ENCODE measurements at regions not wholly inside any gene's neighbourhood (a gene's known extent, or its start where the extent isn't known, plus 50 kb on each side); places are given as distances from the start of the nearest gene placed in this dataset.
A peak's percentile ranks its signal among the peaks of the same experiment; 100 is the strongest.

DNA sequence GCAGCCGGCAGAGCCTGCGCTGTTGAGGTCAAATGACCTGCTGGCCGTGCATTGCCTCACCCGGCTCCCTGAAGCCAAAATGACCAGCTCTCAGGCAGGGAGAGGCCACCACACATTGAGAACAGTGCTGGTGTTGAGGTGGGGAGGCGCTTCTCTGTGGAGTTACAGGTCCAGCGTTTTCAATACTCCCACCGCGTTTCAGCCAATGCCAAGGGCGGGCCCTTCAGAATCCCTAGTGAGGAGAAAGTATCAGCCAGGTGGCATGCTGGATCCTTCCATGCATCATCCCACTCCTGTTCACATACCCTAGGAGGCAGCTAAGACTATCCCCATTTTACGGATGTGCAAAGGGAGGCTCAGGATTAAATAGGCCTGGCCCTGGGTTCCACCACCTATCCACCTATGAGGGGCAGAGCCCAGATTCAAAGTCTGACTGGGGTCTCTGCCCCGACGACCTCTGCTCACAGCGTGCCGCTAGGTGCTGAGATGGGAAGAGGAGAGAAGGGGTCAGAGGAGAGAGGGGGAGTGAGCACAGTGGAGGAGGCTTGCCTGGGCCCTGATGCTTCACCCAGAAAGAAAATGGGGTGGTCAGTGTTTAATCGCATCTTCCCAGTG lies 137.6 kb upstream of the ID2 start:
- Mint-ChIP-seq H3K4me3 (no peak overlapping the region), H3K9me3 (no peaks in the 10 kb centered on the region), H3K27me3 (ENCODE audit: low read depth) (peaks cover 16% of the 10 kb centered on the region), H3K27ac (no peak overlapping the region), H3K4me1 (peaks cover 48% of the 10 kb centered on the region), H3K36me3 (ENCODE audit: low read depth) (no peaks in the 10 kb centered on the region)
- TF ChIP-seq, protein P1, sequence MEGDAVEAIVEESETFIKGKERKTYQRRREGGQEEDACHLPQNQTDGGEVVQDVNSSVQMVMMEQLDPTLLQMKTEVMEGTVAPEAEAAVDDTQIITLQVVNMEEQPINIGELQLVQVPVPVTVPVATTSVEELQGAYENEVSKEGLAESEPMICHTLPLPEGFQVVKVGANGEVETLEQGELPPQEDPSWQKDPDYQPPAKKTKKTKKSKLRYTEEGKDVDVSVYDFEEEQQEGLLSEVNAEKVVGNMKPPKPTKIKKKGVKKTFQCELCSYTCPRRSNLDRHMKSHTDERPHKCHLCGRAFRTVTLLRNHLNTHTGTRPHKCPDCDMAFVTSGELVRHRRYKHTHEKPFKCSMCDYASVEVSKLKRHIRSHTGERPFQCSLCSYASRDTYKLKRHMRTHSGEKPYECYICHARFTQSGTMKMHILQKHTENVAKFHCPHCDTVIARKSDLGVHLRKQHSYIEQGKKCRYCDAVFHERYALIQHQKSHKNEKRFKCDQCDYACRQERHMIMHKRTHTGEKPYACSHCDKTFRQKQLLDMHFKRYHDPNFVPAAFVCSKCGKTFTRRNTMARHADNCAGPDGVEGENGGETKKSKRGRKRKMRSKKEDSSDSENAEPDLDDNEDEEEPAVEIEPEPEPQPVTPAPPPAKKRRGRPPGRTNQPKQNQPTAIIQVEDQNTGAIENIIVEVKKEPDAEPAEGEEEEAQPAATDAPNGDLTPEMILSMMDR (IDR thresholded peaks at IDR 0.05; ENCODE audit: unreplicated experiment in 3 of 3), result no peak

DNA sequence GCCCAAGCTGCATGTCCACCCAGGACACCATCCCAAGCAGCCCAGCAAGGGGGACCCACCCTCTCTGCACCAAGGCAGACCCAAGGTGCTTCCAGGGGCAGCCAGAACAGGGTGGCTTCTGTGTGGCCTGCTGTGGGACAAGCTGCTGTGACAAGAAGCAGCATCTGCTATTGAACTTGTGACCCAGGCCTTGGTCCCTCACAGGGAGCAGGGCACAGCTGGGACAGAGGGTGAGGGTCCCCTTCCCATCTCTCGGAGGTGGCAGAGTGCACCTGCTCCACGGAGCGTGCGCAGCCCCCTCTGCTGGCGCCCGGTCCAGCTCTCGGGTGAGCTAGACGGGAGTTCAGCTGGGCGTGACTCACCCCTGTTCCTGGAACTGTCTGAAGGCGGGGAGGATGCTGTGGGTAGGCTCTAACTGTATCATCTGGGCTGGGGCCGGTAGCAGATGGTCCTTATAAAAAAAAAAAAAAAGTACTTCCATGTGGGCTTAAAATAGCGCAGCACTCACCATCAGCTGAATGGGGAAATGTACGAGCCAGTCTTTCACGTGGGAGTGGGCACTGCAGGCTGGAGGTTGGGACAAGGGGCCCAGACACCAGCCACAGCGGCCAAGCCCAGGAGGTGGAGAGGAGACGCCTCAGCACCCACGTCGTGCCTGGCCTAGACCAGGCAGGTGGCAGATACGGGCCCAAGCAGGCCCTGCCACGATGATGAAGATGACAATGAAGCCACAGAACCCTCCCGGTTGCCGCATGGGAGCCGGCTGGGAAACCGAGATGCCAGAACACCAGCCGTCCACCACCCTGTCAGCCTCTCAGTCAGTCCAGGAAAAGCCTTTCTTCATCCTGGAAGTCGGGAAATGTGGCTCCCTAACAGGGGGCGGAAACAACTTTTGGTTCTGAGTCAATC lies 136.8 kb upstream of the ID2 start:
- Mint-ChIP-seq H3K4me3 (no peak overlapping the region), H3K27ac (no peak overlapping the region), H3K36me3 (ENCODE audit: low read depth) (no peaks in the 10 kb centered on the region), H3K27me3 (ENCODE audit: low read depth) (peaks cover 16% of the 10 kb centered on the region), H3K4me1 (peaks cover 40% of the 10 kb centered on the region), H3K9me3 (no peaks in the 10 kb centered on the region)
- TF ChIP-seq, protein P1 (IDR thresholded peaks at IDR 0.05; ENCODE audit: unreplicated experiment in 3 of 3), result peak in 2 of 3 experiments; percentile 19 to 23

DNA sequence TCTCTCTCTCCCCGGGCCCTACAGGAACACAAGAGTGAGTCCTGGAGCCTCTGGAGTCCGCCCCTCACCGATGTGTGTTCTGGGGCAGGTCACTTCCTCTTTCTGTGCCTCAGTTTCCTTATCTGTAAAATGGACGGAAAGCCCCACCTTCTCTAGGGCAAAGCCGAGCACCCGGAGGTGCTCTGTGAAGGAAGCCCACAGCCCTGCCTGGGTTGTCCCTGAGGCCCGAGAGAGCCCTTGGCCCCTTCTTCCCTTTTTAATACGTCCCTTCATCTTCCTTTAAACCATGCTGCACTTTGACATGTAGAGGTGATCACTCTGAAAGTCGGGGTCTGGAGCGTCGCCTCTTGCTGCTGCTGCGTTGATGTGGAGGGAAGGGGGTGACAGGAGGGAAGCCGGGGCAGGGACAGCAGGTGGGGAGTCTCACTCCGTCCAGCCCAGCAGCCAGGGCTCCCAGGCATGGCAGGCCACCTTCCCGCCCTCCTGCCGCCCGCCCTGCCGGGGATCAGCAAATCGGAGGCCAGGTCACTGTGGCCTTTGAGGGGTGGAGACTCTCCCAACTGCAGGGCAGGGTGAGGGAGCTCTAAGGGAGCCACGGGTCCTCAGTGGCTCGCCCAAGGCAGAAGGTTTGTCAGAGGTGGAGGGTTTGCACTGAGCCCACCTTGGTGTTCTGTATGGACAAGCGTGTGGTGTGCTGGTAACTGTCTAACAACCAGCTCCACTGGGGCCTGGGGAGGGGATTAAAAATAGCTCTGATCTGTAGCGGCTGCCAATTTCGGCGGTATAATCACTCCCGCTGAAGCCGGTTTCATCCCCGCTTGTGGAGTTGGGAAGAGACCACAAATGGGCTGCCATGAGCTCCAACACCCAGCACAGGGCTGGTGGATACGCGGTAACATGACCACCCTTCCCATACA lies 135.9 kb upstream of the ID2 start:
- H3K27ac Mint-ChIP-seq, result no peak overlapping the region
- peaks cover 31% of the 10 kb centered on the region for H3K4me1 Mint-ChIP-seq
- peaks cover 16% of the 10 kb centered on the region for H3K27me3 Mint-ChIP-seq (ENCODE audit: low read depth)
- TF ChIP-seq, protein P1 (IDR thresholded peaks at IDR 0.05; ENCODE audit: unreplicated experiment in 3 of 3), result no peak
- H3K9me3 Mint-ChIP-seq, result no peaks in the 10 kb centered on the region
- H3K36me3 Mint-ChIP-seq (ENCODE audit: low read depth), result no peaks in the 10 kb centered on the region
- no peak overlapping the region for H3K4me3 Mint-ChIP-seq

DNA sequence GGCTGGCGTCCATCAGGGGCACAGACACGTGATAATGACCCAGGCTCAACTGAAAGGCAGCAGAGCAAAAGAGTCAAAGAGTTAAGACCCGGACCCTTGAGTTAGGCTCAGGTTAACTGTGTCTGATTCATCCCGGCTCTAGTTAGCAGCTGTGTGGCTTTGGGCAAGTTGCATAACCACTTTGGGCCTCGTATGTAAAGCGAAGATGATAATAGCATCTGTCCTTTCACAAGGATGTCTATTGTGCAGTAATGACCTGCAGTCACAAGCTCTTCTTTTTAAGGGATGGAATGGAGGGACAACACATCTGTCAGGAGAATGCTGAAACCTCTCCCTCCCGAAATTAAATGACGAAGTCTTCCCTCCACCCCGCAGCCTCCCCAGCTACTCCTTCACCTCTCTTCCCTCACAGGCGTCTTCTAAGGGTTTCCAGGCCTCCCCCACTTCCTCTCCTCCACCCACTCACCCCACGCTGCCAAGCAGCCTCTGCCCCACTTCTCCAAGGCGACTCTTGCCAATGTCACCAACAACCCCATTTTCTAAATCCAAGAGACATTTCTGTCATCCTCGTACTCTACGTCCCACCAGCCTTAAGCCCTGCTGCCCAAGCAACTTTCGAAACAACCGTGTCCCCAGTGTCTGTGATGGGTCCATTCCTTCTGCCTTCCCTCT lies 135.1 kb upstream of the ID2 start:
- H3K36me3 Mint-ChIP-seq (ENCODE audit: low read depth), result no peaks in the 10 kb centered on the region
- no peaks in the 10 kb centered on the region for H3K9me3 Mint-ChIP-seq
- peak overlapping the region in 1 of 3 experiments; percentile 9 for H3K27ac Mint-ChIP-seq
- H3K4me1 Mint-ChIP-seq, result peaks cover 23% of the 10 kb centered on the region
- peaks cover 23% of the 10 kb centered on the region for H3K27me3 Mint-ChIP-seq (ENCODE audit: low read depth)
- TF ChIP-seq, protein P1 (IDR thresholded peaks at IDR 0.05; ENCODE audit: unreplicated experiment in 3 of 3), result no peak
- H3K4me3 Mint-ChIP-seq, result no peak overlapping the region

DNA sequence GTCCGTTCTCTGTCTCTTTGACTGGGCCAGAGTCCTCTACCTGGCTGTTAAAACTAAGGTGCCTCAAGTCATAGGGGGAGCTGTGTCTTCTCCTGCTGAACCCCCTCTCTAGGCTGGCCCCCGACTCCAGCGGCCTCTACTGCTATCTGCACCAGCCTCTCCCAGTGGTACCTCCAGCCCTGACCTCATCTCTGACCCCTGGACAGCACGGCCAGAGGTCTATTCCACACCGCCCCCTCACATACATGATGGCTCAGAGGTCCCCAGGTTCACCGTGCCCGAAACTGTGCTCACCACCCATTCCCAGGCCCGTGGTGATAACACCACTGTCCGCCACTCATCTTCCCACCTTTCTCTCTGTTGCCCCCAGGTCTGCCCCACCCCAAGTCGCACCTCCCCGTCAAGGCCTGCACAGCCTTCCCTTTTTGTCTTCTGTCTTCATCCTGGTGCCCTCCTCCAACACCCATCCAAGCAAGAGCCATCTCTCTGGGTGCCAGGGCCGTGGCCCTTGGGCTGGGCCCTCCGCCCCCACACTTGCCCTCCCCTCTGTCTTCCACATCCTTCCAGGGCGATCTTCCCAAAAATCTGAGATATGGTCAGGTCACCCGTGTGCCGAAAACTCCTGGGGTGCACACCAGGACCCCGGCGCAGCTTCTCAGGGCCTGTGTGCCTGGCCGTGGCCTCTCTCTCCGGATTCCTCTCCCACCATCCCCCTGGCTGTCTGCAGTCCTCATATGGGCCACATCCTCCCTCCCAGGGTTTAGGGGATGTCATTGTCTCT lies 134.4 kb upstream of the ID2 start:
- Mint-ChIP-seq H3K4me3 (no peak overlapping the region), H3K9me3 (no peaks in the 10 kb centered on the region), H3K27ac (peak overlapping the region in 2 of 3 experiments; percentile 5 to 9), H3K27me3 (ENCODE audit: low read depth) (peaks cover 17% of the 10 kb centered on the region), H3K36me3 (ENCODE audit: low read depth) (no peaks in the 10 kb centered on the region), H3K4me1 (peaks cover 17% of the 10 kb centered on the region)
- TF ChIP-seq, protein P1 (IDR thresholded peaks at IDR 0.05; ENCODE audit: unreplicated experiment in 3 of 3), result no peak

All from nephron (organoid).